ENCODE measurements at regions not wholly inside any gene's neighbourhood (a gene's known extent, or its start where the extent isn't known, plus 50 kb on each side); places are given as distances from the start of the nearest gene placed in this dataset.

- no peak for DNase-seq (ENCODE audit: low read depth)
Observed at GRCh38 chr10:120372917-120373316, 84.1 kb upstream of the PLPP4 start.

GRCh38 chr10:120375666-120376065, 81.4 kb upstream of the PLPP4 start:
- DNase-seq (ENCODE audit: low read depth): no peak

- DNase-seq (ENCODE audit: low read depth): no peak
Observed at GRCh38 chr10:120381931-120382330, 75.1 kb upstream of the PLPP4 start.

GRCh38 chr10:120382360-120382759, 74.7 kb upstream of the PLPP4 start:
- DNase-seq (ENCODE audit: low read depth): no peak

GRCh38 chr10:120385992-120386391, 71.0 kb upstream of the PLPP4 start:
- DNase-seq (ENCODE audit: low read depth): no peak

GRCh38 chr10:120386896-120387295, 70.1 kb upstream of the PLPP4 start:
- no peak for DNase-seq (ENCODE audit: low read depth)

GRCh38 chr10:120387326-120387725, 69.7 kb upstream of the PLPP4 start:
- no peak for DNase-seq (ENCODE audit: low read depth)

GRCh38 chr10:120392245-120392644, 64.8 kb upstream of the PLPP4 start:
- no peak for DNase-seq (ENCODE audit: low read depth)

- DNase-seq (ENCODE audit: low read depth): no peak
Observed at GRCh38 chr10:120392671-120393079, 64.4 kb upstream of the PLPP4 start.

- DNase-seq (ENCODE audit: low read depth): no peak
Observed at GRCh38 chr10:120394446-120394845, 62.6 kb upstream of the PLPP4 start.

GRCh38 chr10:120396228-120396627, 60.8 kb upstream of the PLPP4 start:
- DNase-seq (ENCODE audit: low read depth): no peak

- no peak for DNase-seq (ENCODE audit: low read depth)
Observed at GRCh38 chr10:120398180-120398579, 58.8 kb upstream of the PLPP4 start.

- no peak for DNase-seq (ENCODE audit: low read depth)
Observed at GRCh38 chr10:120400601-120401000, 56.4 kb upstream of the PLPP4 start.

- DNase-seq (ENCODE audit: low read depth): no peak
Observed at GRCh38 chr10:120402147-120402766, 54.8 kb upstream of the PLPP4 start.

- DNase-seq (ENCODE audit: low read depth): no peak
Observed at GRCh38 chr10:120403109-120403508, 53.9 kb upstream of the PLPP4 start.

GRCh38 chr10:120406376-120406775, 50.7 kb upstream of the PLPP4 start:
- no peak for DNase-seq (ENCODE audit: low read depth)
